ENCODE measurements at regions not wholly inside any gene's neighbourhood (a gene's known extent, or its start where the extent isn't known, plus 50 kb on each side); places are given as distances from the start of the nearest gene placed in this dataset.

- no peak for DNase-seq
Observed at GRCh38 chrX:130974323-130974722, 71.3 kb upstream of the ENOX2 start.

- peak in 1 of 2 experiments; percentile 2 for DNase-seq
Observed at GRCh38 chrX:130975947-130976346, 72.9 kb upstream of the ENOX2 start.

- no peak for DNase-seq
Observed at GRCh38 chrX:130981836-130982235, 76.3 kb upstream of the ARHGAP36 start.

GRCh38 chrX:130984782-130985181 is 73.4 kb upstream of the ARHGAP36 start:
- no peak for DNase-seq

GRCh38 chrX:130987241-130987640 is 70.9 kb upstream of the ARHGAP36 start:
- no peak for DNase-seq

GRCh38 chrX:130990723-130991122 is 67.4 kb upstream of the ARHGAP36 start:
- DNase-seq, result no peak

GRCh38 chrX:130994671-130995070 is 63.5 kb upstream of the ARHGAP36 start:
- DNase-seq, result no peak

GRCh38 chrX:130995439-130995838 is 62.7 kb upstream of the ARHGAP36 start:
- no peak for DNase-seq

- no peak for DNase-seq
Observed at GRCh38 chrX:130997314-130997713, 60.8 kb upstream of the ARHGAP36 start.

GRCh38 chrX:130999360-130999759 is 58.8 kb upstream of the ARHGAP36 start:
- DNase-seq, result no peak
